ENCODE measurements at regions not wholly inside any gene's neighbourhood (a gene's known extent, or its start where the extent isn't known, plus 50 kb on each side); places are given as distances from the start of the nearest gene placed in this dataset.
A peak's percentile ranks its signal among the peaks of the same experiment; 100 is the strongest.

- H3K4me1 Mint-ChIP-seq (ENCODE audit: low read depth) = peaks cover 2% of the 10 kb centered on the region
- H3K27ac Mint-ChIP-seq (ENCODE audit: unreplicated experiment) = no peak overlapping the region
- no peaks in the 10 kb centered on the region for H3K27me3 Mint-ChIP-seq (ENCODE audit: low read depth)
- H3K4me3 Mint-ChIP-seq (ENCODE audit: unreplicated experiment) = no peak overlapping the region
- H3K9me3 Mint-ChIP-seq (ENCODE audit: low read depth) = peaks cover 6% of the 10 kb centered on the region
- no peak for TF ChIP-seq CTCF (IDR thresholded peaks at IDR 0.05)
- DNase-seq (ENCODE audit: low spot score) = no peak
- peaks cover 7% of the 10 kb centered on the region for H3K36me3 Mint-ChIP-seq (ENCODE audit: low read depth)
These were observed 1998.6 kb upstream of the PCDH20 start for GRCh38 chr13:63414247-63414646.

GRCh38 chr13:63409791-63410351, 1994.2 kb upstream of the PCDH20 start:
- no peak overlapping the region for H3K4me3 Mint-ChIP-seq (ENCODE audit: unreplicated experiment)
- DNase-seq (ENCODE audit: low spot score) = no peak
- no peak overlapping the region for H3K27ac Mint-ChIP-seq (ENCODE audit: unreplicated experiment)
- H3K27me3 Mint-ChIP-seq (ENCODE audit: low read depth) = no peaks in the 10 kb centered on the region
- peaks cover 21% of the 10 kb centered on the region for H3K4me1 Mint-ChIP-seq (ENCODE audit: low read depth)
- H3K9me3 Mint-ChIP-seq (ENCODE audit: low read depth) = no peaks in the 10 kb centered on the region
- no peak for TF ChIP-seq CTCF (IDR thresholded peaks at IDR 0.05)
- no peaks in the 10 kb centered on the region for H3K36me3 Mint-ChIP-seq (ENCODE audit: low read depth)

- Mint-ChIP-seq H3K4me3 (ENCODE audit: unreplicated experiment) (no peak overlapping the region), H3K27me3 (ENCODE audit: low read depth) (no peaks in the 10 kb centered on the region), H3K36me3 (ENCODE audit: low read depth) (no peaks in the 10 kb centered on the region), H3K27ac (ENCODE audit: unreplicated experiment) (peak overlapping the region; percentile 4), H3K4me1 (ENCODE audit: low read depth) (peaks cover 21% of the 10 kb centered on the region), H3K9me3 (ENCODE audit: low read depth) (no peaks in the 10 kb centered on the region)
- DNase-seq (ENCODE audit: low spot score) = no peak
- no peak for TF ChIP-seq CTCF (IDR thresholded peaks at IDR 0.05)
These were observed 1992.9 kb upstream of the PCDH20 start for GRCh38 chr13:63408331-63409189.

- H3K9me3 Mint-ChIP-seq (ENCODE audit: low read depth) = no peaks in the 10 kb centered on the region
- no peaks in the 10 kb centered on the region for H3K27me3 Mint-ChIP-seq (ENCODE audit: low read depth)
- H3K4me3 Mint-ChIP-seq (ENCODE audit: unreplicated experiment) = no peak overlapping the region
- DNase-seq (ENCODE audit: low spot score) = no peak
- H3K27ac Mint-ChIP-seq (ENCODE audit: unreplicated experiment) = no peak overlapping the region
- TF ChIP-seq CTCF (IDR thresholded peaks at IDR 0.05) = no peak
- peaks cover 14% of the 10 kb centered on the region for H3K4me1 Mint-ChIP-seq (ENCODE audit: low read depth)
- no peaks in the 10 kb centered on the region for H3K36me3 Mint-ChIP-seq (ENCODE audit: low read depth)
These were observed 1988.1 kb upstream of the PCDH20 start for GRCh38 chr13:63403733-63404132.

GRCh38 chr13:63396746-63397145, 1981.1 kb upstream of the PCDH20 start:
- DNase-seq (ENCODE audit: low spot score) = no peak
- Mint-ChIP-seq H3K4me1 (ENCODE audit: low read depth) (no peaks in the 10 kb centered on the region), H3K27me3 (ENCODE audit: low read depth) (no peaks in the 10 kb centered on the region), H3K4me3 (ENCODE audit: unreplicated experiment) (no peak overlapping the region), H3K27ac (ENCODE audit: unreplicated experiment) (no peak overlapping the region), H3K9me3 (ENCODE audit: low read depth) (no peaks in the 10 kb centered on the region), H3K36me3 (ENCODE audit: low read depth) (no peaks in the 10 kb centered on the region)
- TF ChIP-seq CTCF (IDR thresholded peaks at IDR 0.05) = no peak
